B cell (primary cell): ENCODE measurements at regions not wholly inside any gene's neighbourhood (a gene's known extent, or its start where the extent isn't known, plus 50 kb on each side); places are given as distances from the start of the nearest gene placed in this dataset.

ENCODE experiments used
- EZH2 ChIP-seq: IDR thresholded peaks from 2 replicates; pipeline ENCODE4 v1.6.1; 2012; ENCODE audit warnings: borderline replicate concordance, low read depth, mild to moderate bottlenecking, moderate library complexity, low read length; ENCODE audit not compliant: insufficient read depth, poor library complexity, severe bottlenecking
- TF ChIP-seq, protein P1 (sequence below): fragments of 200-600 bp; IDR thresholded peaks from one replicate; pipeline ENCODE4 v1.8.0; 2022; ENCODE audit warnings: antibody characterized with exemption, mild to moderate bottlenecking

DNA sequence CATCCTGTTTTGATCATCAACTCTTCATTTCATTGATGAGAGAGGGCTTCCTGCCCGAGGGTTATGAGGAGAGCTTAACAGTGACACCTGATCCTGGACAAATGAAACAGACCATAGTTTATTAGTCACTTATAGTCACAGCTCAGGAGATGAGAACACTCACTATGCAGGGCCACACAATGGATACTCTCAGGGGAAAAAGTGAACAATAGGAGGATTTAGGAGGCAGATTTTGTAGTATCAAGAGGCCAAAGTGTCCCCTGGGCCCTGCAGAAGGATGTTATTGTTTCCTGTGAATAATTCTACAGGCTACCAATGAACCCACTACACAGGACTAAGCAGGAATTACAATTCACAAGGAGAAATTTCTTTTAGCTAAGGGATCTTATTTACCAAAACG, 772.8 kb upstream of the MAN1A1 start:
- TF ChIP-seq, protein P1, sequence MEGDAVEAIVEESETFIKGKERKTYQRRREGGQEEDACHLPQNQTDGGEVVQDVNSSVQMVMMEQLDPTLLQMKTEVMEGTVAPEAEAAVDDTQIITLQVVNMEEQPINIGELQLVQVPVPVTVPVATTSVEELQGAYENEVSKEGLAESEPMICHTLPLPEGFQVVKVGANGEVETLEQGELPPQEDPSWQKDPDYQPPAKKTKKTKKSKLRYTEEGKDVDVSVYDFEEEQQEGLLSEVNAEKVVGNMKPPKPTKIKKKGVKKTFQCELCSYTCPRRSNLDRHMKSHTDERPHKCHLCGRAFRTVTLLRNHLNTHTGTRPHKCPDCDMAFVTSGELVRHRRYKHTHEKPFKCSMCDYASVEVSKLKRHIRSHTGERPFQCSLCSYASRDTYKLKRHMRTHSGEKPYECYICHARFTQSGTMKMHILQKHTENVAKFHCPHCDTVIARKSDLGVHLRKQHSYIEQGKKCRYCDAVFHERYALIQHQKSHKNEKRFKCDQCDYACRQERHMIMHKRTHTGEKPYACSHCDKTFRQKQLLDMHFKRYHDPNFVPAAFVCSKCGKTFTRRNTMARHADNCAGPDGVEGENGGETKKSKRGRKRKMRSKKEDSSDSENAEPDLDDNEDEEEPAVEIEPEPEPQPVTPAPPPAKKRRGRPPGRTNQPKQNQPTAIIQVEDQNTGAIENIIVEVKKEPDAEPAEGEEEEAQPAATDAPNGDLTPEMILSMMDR, result no peak
- no peak for TF ChIP-seq EZH2
